CD4-positive, alpha-beta T cell (primary cell): ENCODE measurements at regions not wholly inside any gene's neighbourhood (a gene's known extent, or its start where the extent isn't known, plus 50 kb on each side); places are given as distances from the start of the nearest gene placed in this dataset.

Source experiments
- ATAC-seq: fragments of 200-7000 bp; cut with Tn5 transposase; one replicate; pipeline ENCODE4 v1.10.0; 2022; ENCODE audit warnings: mild to moderate bottlenecking; ENCODE audit not compliant: poor library complexity
- CTCF ChIA-PET: fragments of 350-600 bp; sonication (Branson Sonifier 250); formaldehyde crosslinking; loops from one replicate; lab custom pipeline; 2021; ENCODE audit warnings: antibody characterized with exemption, inconsistent platforms; lab: Charles Lee
- POLR2A ChIA-PET: fragments of 350-600 bp; sonication (Branson Sonifier 250); formaldehyde crosslinking; loops from one replicate; lab custom pipeline; 2021; ENCODE audit warnings: antibody characterized with exemption, inconsistent platforms; lab: Charles Lee
- DNase-seq, 14 experiments: peaks; one replicate each; pipeline ENCODE4 v3.0.0-alpha.2; 2013 to 2020; ENCODE audit warnings: mixed read lengths in 2 of 14
- H3K27ac ChIP-seq, 2 donors: one replicate each; pipeline versions ENCODE4 v1.5.1 to v1.7.0; 2013; ENCODE audit warnings: low read length in 2 of 2, low read depth in 1 of 2, mild to moderate bottlenecking in 1 of 2
- H3K27me3 ChIP-seq, 2 experiments: 1 replicate in 1 of 2; 2 replicates in 1 of 2; pipeline versions ENCODE4 v1.6.1 to v1.7.0; 2013; ENCODE audit warnings: low read length in 2 of 2, control low read depth in 1 of 2, mild to moderate bottlenecking in 1 of 2, moderate library complexity in 1 of 2; ENCODE audit not compliant: insufficient read depth in 2 of 2, control insufficient read depth in 1 of 2
- H3K36me3 ChIP-seq: one replicate; pipeline ENCODE4 v1.6.1; 2013; ENCODE audit warnings: low read length, control low read depth; ENCODE audit not compliant: insufficient read depth
- H3K4me1 ChIP-seq: one replicate; pipeline ENCODE4 v1.6.1; 2013; ENCODE audit warnings: low read length, control low read depth; ENCODE audit not compliant: insufficient read depth
- H3K4me3 ChIP-seq: one replicate; pipeline ENCODE4 v1.5.1; 2013; ENCODE audit warnings: mild to moderate bottlenecking, low read length, moderate library complexity
- H3K9me3 ChIP-seq, 2 experiments: 1 replicate in 1 of 2; 2 replicates in 1 of 2; pipeline versions ENCODE4 v1.6.1 to v1.7.0; 2013; ENCODE audit warnings: low read length in 2 of 2, mild to moderate bottlenecking in 2 of 2, control low read depth in 1 of 2, moderate library complexity in 1 of 2; ENCODE audit not compliant: control insufficient read depth in 1 of 2, insufficient read depth in 1 of 2
- H3K27ac Mint-ChIP-seq: one replicate; pipeline ENCODE4 v1.8.0; 2020; ENCODE audit warnings: mixed read lengths
- H3K27me3 Mint-ChIP-seq: one replicate; pipeline ENCODE4 v1.8.0; 2021; ENCODE audit warnings: mixed read lengths
- H3K36me3 Mint-ChIP-seq: one replicate; pipeline ENCODE4 v1.8.0; 2021; ENCODE audit warnings: low read depth, mixed read lengths
- H3K4me1 Mint-ChIP-seq: one replicate; pipeline ENCODE4 v1.8.0; 2021; ENCODE audit warnings: low read depth, mixed read lengths
- H3K4me3 Mint-ChIP-seq: one replicate; pipeline ENCODE4 v1.8.0; 2020; ENCODE audit warnings: mild to moderate bottlenecking, mixed read lengths
- H3K9me3 Mint-ChIP-seq: one replicate; pipeline ENCODE4 v1.8.0; 2020; ENCODE audit warnings: mixed read lengths
- intact Hi-C, 2 experiments: fragments of 100-400 bp; cut with DNase I in 1 of 2; cut with micrococcal nuclease in 1 of 2; formaldehyde crosslinking; loops; one replicate each; pipeline versions ENCODE4 v1.15.1 to v1.9.0; 2023 to 2025; cut with DNase I, micrococcal nuclease
- TF ChIP-seq, protein P1 (sequence below): fragments of 200-600 bp; IDR thresholded peaks from one replicate; pipeline ENCODE4 v1.8.0; 2022; ENCODE audit warnings: antibody characterized with exemption, mild to moderate bottlenecking

DNA sequence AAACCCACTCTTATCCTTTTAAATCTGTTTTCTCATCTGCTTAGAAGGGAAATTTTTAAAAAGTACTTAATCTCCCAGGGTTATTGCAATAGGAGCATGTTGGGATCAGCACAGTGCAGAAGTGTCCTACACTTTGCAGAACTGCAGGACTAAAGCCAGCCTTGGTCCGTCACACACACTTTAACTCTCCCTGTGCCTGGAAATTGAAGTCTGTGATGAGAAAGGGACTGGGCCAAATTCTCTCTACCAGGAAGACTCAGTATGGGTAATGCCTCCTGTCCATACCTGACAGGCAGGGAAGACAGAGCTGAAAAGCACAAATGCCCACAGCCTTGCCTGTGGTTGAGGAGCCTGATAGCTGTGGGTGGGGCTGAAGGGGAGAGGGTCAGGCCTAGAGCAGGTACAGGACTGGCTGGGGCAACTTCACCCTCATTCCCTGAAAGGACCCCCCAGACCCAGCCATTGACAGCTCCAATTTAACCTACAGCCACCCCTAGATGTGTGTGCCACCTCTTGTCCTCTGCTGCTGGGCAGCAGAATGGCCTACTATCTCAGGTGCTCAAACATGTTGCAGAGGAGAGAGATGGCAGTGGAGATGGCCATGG is 377.2 kb upstream of the KLHL29 start:
- Histone ChIP-seq H3K4me1 (no peaks in the 10 kb centered on the region), H3K4me3 (no peak overlapping the region), H3K36me3 (no peaks in the 10 kb centered on the region), H3K9me3 (peaks cover 0 to 6% of the 10 kb centered on the region in 2 experiments), H3K27ac (no peak overlapping the region), H3K27me3 (no peaks in the 10 kb centered on the region)
- no peak overlapping the region for H3K27ac Mint-ChIP-seq
- H3K36me3 Mint-ChIP-seq = no peaks in the 10 kb centered on the region
- TF ChIP-seq, protein P1, sequence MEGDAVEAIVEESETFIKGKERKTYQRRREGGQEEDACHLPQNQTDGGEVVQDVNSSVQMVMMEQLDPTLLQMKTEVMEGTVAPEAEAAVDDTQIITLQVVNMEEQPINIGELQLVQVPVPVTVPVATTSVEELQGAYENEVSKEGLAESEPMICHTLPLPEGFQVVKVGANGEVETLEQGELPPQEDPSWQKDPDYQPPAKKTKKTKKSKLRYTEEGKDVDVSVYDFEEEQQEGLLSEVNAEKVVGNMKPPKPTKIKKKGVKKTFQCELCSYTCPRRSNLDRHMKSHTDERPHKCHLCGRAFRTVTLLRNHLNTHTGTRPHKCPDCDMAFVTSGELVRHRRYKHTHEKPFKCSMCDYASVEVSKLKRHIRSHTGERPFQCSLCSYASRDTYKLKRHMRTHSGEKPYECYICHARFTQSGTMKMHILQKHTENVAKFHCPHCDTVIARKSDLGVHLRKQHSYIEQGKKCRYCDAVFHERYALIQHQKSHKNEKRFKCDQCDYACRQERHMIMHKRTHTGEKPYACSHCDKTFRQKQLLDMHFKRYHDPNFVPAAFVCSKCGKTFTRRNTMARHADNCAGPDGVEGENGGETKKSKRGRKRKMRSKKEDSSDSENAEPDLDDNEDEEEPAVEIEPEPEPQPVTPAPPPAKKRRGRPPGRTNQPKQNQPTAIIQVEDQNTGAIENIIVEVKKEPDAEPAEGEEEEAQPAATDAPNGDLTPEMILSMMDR = no peak
- intact Hi-C loops = no loop called here
- H3K4me3 Mint-ChIP-seq = no peak overlapping the region
- no peaks in the 10 kb centered on the region for H3K9me3 Mint-ChIP-seq
- DNase-seq (no peak), ATAC-seq (no peak)
- H3K4me1 Mint-ChIP-seq = no peaks in the 10 kb centered on the region
- CTCF ChIA-PET = no interaction called here
- H3K27me3 Mint-ChIP-seq = no peaks in the 10 kb centered on the region
- POLR2A ChIA-PET = no interaction called here

- TF ChIP-seq, protein P1 = no peak
- Mint-ChIP-seq H3K4me1 (no peaks in the 10 kb centered on the region), H3K27ac (no peak overlapping the region), H3K9me3 (no peaks in the 10 kb centered on the region), H3K36me3 (no peaks in the 10 kb centered on the region), H3K27me3 (no peaks in the 10 kb centered on the region), H3K4me3 (no peak overlapping the region)
- Histone ChIP-seq H3K36me3 (no peaks in the 10 kb centered on the region), H3K9me3 (peaks cover 0 to 6% of the 10 kb centered on the region in 2 experiments), H3K4me3 (no peak overlapping the region), H3K27me3 (no peaks in the 10 kb centered on the region), H3K27ac (no peak overlapping the region), H3K4me1 (no peaks in the 10 kb centered on the region)
- no peak for DNase-seq
- CTCF ChIA-PET = no interaction called here
- POLR2A ChIA-PET = no interaction called here
- intact Hi-C loops = no loop called here
- no peak for ATAC-seq
Measured at GRCh38 chr2:23008440-23008839, 376.5 kb upstream of the KLHL29 start.

- ATAC-seq (no peak), DNase-seq (no peak)
- H3K36me3 ChIP-seq = no peaks in the 10 kb centered on the region
- H3K27me3 Mint-ChIP-seq = no peaks in the 10 kb centered on the region
- H3K27ac ChIP-seq = no peak overlapping the region
- peaks cover 0 to 6% of the 10 kb centered on the region in 2 experiments for H3K9me3 ChIP-seq
- H3K4me3 ChIP-seq = no peak overlapping the region
- intact Hi-C loops = no loop called here
- no peaks in the 10 kb centered on the region for H3K9me3 Mint-ChIP-seq
- H3K36me3 Mint-ChIP-seq = no peaks in the 10 kb centered on the region
- CTCF ChIA-PET = no interaction called here
- H3K4me1 ChIP-seq = no peaks in the 10 kb centered on the region
- H3K27ac Mint-ChIP-seq = no peak overlapping the region
- TF ChIP-seq, protein P1 = no peak
- POLR2A ChIA-PET = no interaction called here
- no peak overlapping the region for H3K4me3 Mint-ChIP-seq
- no peaks in the 10 kb centered on the region for H3K4me1 Mint-ChIP-seq
- H3K27me3 ChIP-seq = no peaks in the 10 kb centered on the region
Measured at GRCh38 chr2:23008951-23009350, 376.0 kb upstream of the KLHL29 start.
